HG03520 (cell line): ENCODE measurements at regions not wholly inside any gene's neighbourhood (a gene's known extent, or its start where the extent isn't known, plus 50 kb on each side); places are given as distances from the start of the nearest gene placed in this dataset.
"Not testable (repeated sequence)": the region's sequence is repeated elsewhere in the genome, so short reads cannot be mapped to it uniquely, and the experiment has no call there.

Experiments
- ATAC-seq: cut with Tn5 transposase; IDR thresholded peaks from one replicate; pipeline ENCODE4 v1.9.1; 2021; ENCODE audit warnings: mild to moderate bottlenecking, moderate library complexity; ENCODE audit not compliant: unreplicated experiment

GRCh38 chr12:131586761-131587160, 124.1 kb upstream of the SFSWAP start:
- ATAC-seq = no peak

DNA sequence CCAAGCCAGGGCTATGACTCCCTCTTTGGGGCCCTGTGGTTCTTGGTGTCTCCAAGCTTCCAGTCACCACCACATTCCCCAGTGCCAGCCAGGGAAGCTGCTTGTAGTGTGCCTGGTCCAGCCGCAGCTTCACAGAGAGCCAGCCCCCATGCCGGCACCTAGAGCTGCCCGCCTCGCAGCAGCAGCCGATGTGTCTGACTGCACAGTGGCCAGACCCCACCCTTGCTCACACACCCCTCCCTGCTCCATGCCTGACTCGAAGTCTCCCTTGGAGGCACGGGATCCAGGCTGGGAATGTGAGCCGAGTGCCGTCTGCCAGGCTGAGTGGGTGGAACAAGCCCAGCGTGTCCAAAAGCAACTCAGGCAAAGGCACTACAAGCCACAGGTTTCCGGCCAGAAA, 123.3 kb upstream of the SFSWAP start:
- ATAC-seq = no peak

DNA sequence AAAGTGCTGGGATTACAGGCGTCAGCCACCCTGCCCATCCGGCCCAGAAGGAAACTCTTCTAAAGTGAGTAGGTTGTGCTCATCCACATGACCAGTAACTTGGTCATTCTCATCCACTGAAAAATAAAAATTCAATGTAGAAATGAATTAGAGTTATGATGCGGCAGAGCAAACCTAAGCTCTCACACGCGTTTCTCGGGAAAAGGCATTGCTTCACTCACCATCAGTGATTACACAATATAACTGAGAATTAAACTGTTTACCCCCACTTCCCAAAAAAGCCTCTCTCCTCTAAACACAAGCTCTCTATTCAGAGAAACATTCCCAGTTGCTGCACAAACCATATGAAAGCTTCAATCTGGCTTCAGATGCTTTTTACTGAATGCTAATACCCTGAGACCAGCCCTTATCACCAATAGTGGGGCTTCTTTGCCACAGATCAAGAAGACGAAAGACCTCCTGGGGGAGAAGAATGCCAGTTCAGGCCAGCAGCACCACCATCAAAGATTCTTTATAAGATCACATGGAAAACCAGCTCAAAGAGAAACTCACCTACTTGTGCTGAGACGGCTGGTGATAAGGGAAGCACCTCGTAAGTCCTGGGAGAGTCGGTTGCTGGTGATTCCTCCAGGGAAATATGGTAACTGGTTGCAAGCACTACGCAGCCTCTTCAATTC, 121.5 kb upstream of the SFSWAP start:
- no peak for ATAC-seq

DNA sequence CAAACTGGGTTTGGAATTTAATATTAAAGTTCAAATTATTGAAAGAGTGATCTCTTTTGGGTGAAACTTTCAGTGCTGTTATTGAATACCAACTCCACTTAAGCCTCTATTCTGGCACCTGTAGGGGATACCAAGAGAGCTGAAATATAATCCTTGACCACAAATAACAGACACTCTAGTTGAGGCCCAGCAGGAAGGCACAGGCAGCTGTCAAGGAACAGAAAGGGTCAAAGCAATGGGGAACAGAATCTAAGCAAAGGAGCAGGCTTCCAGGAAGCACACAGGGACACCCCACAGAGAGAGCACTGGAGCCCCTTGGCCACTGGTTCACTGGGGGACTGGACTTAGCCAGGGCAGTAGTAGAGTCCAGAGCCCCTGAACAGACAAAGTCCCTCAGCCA, 120.9 kb upstream of the SFSWAP start:
- ATAC-seq = no peak

- no peak for ATAC-seq
Measured at GRCh38 chr12:131591136-131591535, 119.8 kb upstream of the SFSWAP start.

DNA sequence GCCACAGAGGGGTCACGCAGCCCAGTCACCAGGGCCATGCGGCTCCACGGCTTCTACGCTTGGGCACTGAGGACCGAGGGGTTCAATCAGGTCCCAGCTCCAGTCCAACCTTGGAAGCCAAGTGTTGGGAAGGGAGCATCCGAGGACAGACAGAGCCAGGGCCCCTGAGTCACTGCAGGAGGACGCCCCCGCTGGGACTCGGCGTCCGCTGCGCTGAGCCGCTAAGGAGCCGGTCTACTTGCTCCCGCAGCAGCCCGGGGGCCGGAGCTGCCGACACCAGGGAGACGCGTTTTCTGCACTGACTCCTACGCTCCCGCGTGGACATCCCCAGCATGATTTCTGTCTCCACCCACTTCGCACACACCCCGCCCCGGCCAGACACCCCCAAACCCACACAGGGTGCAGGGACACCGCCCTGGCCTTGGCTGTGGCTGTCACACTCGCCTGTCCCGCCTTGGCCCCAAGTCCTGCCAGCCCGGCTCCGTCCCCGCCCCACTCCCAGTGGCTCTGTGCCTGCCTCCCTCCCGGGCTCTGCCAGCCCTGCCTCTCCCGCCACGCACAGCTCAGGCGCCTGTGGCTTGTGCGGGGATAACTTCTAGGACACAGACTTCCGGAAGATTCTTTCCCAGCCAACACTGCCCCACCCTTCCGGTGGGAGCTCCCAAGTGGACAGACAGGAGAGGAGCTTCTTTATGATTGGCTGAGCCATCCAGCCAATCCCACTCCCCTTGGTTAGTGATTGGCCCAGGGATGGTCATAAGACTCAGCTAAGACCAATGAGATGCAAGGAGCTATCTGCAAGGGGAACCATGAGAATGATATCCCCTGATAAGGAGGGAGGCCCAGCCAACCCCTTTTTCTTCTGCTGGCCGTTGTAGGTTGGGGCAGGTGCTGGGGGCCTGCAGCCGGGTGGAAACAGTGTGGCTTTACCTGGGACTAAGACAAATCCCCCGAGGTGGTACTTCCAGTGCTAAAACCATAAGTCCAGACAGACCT, 118.9 kb upstream of the SFSWAP start:
- no peak for ATAC-seq

DNA sequence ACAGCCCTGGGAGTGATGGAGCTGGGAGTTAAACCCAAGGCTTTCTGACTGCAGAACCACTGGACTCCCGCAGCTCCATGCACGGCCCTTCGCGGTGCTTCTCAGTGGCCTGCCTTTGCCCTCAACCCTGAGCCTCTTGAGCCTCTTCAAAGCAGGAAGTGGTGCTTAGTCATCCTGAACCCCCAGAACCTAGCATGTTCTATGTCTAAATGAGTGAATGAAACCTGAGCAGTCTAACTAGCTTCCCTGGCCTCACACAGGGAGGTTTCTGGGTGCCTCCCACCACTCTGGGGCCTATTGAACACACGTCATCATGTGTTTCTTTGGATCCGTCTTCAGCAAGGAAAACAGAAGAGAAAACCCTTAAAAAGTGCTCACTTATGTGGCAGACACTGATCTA, 117.9 kb upstream of the SFSWAP start:
- ATAC-seq = peak; percentile 99

DNA sequence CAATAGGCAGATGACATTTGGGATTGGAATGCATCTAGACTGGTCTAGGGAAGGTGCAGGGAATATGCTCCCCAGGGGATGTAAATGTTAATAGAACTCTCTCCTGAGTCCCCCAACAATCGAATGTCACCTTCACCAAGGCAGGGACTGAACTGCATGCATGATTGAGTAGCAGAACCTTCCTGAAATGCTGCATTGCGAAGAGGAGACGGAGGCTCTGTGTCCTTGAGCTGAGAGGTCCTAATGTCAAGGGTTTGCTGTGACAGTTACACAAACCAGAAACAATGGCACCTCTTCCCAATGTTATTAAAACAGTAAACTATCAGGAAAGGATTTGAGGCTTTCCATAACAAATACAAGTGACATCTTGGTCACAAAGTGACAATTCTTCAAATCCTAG, 117.5 kb upstream of the SFSWAP start:
- no peak for ATAC-seq

- no peak for ATAC-seq
Measured at GRCh38 chr12:131596115-131596514, 114.8 kb upstream of the SFSWAP start.

DNA sequence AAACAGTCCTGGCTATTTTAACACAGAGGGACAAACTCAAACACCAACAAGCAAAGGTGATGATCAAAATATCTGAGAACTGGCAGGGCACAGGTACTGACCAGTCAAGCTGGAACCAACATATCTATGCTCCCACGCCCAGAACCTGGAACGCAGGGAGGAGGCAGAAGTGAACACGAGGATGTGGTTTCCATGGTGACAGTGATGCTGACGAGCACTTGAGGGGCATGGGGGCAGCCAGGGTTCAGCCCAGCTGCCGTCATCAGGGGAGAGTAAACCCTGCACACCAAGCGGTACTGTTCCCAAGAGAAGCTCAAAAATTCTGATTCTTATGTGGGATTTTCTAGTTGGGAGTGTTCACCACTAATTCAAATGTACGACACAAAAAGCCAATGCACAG, 113.6 kb upstream of the SFSWAP start:
- no peak for ATAC-seq

DNA sequence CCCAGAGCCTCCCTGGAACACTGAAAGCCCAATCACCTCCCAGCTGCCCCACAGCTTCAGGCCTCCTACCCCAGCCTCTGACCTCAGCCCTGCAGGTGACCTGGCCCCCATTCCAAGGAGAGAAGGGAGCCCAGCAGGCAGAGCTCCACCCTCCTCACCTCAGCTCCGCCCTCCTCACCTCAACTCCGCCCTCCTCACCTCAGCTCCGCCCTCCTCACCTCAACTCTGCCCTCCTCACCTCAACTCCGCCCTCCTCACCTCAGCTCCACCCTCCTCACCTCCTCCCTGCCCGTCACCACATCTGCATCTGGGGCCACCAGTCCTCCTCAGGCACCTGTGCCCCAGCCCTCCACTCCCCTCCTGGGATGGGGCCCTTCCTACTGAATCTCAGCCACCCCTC, 112.2 kb upstream of the SFSWAP start:
- ATAC-seq = no peak

GRCh38 chr12:131599190-131600159, 111.4 kb upstream of the SFSWAP start:
- ATAC-seq = no peak

DNA sequence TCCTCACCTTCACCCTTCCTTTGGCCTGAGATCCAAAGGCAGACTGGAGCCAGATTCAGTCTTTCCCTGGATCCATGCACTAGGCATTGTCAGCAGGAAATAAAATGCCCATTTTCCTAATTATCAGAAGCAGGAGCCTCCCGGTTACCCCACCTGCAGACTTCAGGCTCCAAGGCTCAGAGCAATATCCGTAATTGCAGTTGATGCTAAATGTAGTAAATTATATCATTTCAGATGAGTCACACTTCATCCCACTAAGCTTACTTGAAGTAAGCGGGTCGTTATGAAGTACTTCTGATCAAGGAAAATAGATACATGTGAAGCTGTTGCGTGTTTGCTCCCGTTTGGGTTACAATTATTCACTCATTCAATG, 110.7 kb upstream of the SFSWAP start:
- ATAC-seq = no peak

DNA sequence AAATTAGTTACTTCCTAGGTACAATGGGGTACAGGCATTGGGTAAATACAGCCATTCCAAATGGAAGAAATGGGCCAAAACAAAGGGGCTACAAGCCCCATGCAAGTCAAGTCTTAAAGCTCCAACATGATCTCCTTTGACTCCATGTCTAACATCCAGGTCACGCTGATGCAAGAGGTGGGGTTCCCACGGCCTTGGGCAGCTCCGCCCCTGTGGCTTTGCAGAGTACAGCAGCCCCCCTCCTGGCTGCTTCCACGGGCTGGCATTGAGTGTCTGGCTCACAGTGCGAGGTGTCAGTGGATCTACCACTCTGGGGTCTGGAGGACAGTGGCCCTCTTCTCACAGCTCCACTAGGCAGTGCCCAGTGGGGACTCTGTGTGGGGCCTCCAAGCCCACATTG, 109.4 kb upstream of the SFSWAP start:
- ATAC-seq = not testable (repeated sequence)

DNA sequence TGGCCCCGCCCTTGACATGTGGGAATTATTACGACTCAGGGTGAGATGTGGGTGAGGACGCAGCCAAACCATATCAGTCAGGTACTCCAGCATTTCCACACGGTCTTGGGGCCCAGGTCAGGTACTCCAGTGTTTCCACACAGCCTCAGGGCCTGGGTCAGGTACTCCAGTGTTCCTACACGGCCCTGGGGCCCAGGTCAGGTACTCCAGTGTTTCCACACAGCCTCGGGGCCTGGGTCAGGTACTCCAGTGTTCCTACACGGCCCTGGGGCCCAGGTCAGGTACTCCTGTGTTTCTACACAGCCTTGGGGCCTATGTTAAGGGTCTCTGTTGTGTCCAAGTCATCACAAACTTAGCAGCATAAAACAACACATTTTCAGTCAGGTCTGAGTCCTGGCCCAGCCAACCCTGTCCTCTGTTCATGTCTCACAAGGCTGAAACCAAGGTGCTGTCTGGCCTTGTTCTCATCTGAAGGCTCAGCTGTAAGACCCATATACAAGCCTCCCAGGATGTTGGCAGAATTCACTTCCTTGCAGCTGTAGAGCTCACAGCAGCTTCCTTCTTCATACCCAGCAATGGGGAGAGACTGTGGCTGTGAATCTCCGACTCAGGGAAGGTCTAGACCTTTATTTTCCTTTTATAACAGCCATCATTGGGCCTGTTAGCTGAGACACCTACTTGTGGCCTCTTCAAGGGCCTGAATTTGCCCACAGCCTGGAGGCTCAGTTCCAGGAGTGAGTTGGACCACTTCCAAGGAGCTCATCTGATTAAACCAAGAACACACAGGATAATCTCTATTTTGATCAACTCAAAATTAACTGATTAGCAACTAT, 107.6 kb upstream of the SFSWAP start:
- no peak for ATAC-seq

- no peak for ATAC-seq
Measured at GRCh38 chr12:131603939-131604795, 106.7 kb upstream of the SFSWAP start.

GRCh38 chr12:131604859-131605258, 106.0 kb upstream of the SFSWAP start:
- ATAC-seq = no peak

GRCh38 chr12:131605304-131605829, 105.5 kb upstream of the SFSWAP start:
- ATAC-seq = no peak
